SK-N-DZ (cell line): ENCODE measurements at regions not wholly inside any gene's neighbourhood (a gene's known extent, or its start where the extent isn't known, plus 50 kb on each side); places are given as distances from the start of the nearest gene placed in this dataset.

ENCODE experiments used
- DNase-seq: peaks from one replicate; pipeline ENCODE4 v3.0.0-alpha.2; 2015; ENCODE audit warnings: low spot score

DNA sequence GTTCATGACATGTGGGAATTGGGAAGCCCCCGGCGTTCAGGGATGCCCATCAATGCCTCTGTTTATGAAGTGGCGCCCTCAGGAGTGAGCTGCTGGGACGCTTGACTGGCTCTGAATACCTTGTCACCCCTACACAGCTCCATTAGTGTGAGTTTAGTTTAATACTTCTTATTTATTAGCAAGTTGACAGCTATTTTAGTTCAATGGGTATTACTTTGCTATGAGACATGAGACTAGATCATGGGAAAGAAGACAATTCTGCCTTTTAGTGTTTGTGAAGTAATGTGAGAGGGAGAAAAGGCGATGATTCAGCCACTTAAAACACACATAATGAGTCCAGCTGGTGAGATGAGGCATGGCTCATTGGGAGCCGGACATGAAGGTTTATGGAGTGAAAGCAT is 678.5 kb downstream of the NR2F2 start:
- DNase-seq, result no peak

DNA sequence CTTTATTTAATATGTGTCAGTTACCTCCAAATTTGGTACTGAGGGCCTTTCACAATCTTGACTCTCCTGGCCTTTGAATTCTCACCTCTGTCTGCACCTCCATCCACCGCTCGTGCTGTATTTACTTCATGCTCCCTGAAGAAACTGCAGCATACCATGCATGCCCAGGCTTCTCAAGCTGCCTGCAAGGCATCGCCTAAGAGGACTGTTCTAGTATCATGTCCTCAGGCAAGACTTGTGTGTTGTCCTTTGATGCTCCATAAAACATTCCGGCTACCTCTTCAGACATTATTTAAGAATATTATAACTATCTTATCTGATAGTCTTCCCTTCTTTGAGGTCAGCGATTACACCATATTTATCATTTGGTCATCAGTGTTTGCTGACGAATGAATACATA is 682.5 kb downstream of the NR2F2 start:
- DNase-seq, result no peak

DNA sequence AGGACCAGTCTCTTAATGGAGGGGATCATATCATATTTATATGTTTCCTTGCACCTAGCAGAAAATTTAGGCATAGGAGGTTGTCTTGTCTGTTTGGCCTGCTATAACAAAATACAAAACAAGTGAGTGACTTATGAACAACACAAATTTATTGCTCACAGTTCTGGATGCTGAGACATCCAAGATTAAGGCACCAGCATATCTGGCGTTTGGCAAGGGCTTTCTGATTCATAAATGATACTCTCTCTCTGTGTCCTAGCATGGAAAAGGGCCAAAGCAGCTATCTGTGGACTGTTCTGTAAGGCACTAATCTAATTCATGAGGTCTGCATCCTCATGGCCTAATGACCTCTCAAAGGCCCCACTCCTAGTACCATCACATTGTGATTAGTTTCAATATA is 683.0 kb downstream of the NR2F2 start:
- no peak for DNase-seq

DNA sequence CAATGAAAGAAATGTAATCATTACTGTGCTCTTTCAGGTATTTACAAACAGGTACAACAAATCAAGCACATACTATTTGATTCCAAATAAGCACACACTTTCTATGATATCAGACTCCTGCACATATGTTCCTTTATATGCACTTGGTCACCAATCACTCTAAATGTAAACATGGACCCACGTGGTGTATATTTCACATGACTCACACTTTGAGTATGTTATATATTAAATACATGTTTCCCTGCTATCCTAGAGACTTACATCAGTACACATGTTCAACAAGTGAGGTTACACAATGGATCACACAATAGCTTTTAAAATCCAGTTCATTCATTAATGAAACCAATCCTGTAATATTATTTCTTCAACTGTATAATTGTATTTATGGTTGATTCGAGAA is 683.5 kb downstream of the NR2F2 start:
- no peak for DNase-seq

DNA sequence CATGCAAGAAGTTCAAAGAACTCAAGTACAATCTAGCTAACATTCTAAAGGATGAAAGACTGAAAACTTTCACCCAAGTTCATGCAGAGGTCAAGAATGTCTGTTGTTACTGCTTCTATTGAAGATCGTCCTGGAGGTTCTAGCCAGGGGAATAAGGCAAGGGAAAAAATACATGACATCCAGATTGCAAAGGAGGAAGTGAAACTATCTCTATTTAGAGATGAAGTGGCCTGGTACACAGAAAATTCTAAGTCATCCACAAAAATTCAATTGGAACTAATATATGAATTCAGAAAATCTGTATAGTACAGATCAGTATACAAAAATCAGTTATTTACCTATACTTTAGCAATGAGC is 693.0 kb downstream of the NR2F2 start:
- no peak for DNase-seq

DNA sequence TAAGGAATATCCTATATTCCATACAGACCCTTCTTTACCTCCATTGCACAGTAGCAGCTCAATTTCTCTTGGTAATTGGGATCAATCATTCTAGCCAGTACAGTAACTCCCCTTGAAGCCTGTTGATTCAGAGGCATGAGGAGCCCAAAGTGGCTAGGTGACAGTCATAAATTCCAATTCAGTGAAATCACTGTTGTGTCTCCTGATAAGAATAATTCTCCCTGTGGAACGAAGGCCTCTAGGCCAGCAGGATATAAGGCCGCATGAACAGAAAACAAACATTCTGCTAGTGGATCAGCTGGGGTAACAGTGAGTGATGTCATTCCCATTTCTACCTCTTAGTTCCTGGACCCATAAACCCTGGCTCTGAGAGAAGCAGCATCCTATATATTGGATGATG is 696.3 kb downstream of the NR2F2 start:
- no peak for DNase-seq

DNA sequence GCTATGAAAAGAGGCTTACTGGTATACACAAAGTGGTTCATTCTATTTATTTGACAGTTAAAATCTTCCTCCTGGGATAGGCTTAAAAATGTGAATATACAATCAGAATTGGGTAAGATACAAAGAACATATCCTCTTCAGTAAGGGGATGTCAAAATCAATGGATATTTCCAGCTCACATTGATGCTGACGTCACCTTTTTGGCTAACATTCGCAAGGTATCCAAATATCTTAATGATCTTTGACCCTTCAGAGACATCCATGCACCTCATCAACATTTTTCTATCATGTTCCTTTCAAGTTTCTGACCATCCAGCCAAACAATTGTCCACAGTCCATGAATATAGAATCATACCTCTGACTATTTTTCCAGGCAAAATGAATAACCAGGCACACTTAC is 697.3 kb downstream of the NR2F2 start:
- no peak for DNase-seq

DNA sequence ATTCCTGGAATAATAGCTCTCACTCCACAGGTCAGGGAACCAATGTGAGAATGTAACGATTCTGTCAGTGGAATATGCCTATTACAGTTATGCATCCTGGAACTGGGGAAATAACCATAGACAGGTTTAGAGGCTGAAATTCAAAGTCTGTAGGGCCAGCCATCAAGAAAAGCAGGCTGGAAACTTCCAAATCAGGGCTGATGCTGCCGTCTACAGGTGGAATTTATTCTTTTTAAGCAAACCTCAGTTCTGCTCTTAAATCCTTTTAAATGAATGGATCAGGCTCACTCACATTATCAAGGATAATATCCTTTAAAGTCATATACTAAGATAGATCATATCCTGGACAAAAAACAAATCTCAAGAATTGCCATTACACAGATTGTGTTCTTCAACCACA is 699.8 kb downstream of the NR2F2 start:
- no peak for DNase-seq

DNA sequence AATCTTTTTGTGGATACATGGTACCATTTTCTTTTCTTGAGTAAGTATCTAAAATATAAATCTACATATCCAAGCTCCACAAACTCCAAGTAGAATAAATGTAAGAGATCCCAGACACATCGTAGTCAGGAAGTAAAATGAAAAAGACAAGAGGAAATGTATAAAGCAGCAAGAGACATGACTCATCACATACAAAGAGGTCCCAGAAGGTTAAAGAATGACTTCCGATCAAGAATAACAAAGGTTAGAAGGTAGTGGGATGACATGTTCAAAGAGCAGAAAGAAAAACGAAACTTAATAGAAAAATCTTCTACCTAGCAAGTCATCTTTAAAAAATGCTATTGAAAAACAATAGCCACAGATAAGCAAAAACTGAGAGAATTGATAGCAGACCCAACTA is 705.8 kb downstream of the NR2F2 start:
- DNase-seq, result no peak

DNA sequence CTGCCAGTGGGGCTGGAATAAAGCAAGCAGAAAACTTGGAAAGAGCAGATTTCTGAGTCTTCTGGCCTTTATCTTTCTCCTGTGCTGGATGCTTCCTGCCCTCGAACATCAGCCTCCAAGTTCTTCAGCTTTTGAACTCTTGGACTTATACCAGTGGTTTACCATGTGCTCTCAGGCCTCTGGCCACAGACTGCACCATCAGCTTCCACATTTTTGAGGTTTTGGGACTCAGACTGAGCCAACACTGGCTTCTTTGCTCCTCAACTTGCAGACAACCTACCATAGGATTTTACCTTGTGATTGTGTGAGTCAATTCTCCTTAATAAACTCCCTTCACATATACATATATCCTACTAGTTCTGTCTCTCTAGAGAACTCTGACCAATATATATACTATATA is 706.6 kb downstream of the NR2F2 start:
- no peak for DNase-seq

DNA sequence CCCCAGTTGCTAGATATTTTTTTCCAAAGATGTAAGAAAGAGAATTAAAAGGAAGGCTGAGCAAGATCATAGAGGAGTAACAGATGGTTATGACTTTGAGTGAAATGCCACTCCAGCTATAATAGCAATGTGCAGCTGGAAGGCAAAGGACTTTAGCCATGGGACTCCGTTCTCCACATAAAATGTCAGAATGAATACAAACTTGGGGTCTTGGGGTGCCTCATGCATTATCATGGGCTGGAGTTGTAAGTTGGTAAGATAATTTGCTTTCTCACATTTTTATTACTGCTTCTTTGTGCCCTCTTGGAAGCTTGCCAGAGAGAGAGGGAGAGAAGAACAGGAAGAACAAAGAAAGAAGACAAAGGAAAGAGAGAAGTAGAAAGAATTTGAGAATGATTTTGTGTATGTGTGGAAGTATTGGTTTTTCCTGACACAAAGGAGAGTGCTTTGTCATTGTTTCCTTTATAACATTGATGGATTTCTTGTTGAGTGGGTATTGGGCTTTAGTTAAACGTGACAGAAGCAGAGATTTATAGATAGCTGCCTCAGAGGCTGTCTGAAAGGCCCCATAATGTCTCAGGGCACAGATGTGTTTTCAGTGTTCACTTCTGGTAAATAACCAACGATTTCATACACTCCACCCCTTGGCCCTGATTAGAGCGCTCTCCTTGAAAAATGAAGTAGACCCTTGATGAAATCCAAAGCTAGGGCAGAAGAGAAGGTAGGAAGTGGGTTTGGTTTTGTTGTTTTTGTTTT is 715.3 kb downstream of the NR2F2 start:
- no peak for DNase-seq

DNA sequence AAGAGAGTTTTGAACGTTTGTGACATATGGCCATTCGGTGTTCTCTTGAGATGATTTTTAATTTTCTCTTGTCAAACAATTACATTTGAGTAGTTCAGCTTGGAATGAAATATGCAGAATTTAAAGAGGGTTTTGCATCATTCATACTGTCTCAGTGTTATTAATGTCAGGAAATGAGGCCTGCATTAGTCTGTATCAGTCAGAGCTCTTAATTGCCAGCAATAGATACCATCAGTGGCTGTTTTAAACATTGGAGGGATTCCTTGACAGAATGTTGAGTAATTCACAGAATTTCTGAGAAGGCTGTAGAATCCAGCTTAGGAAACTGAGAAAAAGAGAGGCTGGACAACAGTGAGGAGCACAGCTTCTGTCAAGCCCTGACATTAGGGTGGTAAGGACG is 722.0 kb downstream of the NR2F2 start:
- no peak for DNase-seq

DNA sequence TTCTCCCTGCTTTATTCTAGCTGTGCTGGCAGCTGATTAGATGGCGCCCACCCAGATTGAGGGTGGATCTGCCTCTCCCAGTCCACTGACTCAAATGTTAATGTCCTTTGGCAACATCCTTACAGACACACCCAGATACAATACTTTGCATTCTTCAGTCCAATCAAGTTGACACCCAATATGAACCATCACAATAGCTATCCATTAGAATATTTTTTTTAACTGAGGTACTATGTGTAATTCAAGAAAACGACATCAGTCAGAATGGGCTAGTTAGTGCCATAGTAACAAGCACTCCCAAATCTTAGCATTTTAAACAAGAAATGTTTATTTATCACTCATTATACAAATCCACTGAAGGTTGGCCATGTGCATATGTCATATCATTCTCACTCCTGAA is 723.1 kb downstream of the NR2F2 start:
- DNase-seq, result no peak

DNA sequence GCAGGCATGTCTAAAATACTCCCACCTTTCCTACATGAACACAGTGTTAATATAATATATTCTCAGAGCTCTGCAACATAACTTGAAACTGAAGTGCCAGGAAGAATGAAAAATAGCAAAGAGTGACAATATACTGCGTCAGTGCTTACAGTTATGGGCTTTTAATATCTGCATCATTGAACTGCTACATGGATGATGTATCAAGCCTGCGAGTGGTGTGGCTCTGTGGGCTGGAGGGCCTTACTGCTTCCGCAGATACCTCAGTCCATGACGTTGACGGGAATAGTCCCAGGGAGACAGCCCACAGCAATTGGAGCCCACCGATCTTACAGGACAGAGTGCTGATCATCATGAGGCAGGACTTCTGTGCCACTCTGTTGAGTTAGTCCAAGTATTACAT is 727.0 kb downstream of the NR2F2 start:
- no peak for DNase-seq

DNA sequence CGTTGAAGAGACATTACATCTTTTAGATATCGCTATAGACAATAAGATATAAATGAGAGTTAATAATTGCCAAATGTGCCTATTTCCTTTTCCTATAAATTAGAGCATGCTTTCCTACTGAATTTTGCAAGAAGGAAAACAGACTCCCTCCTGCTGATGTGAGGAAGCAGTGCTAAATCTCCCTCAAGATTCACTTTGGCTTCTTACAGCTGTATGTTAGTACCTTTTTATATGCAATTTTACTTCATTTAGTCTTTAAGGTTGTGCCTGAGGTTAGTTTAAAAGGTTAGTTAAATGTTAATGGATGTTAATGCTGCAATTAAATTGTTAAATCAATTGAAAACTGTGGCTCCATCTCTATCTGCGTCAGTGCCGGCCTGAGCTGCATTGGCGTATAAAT is 728.8 kb downstream of the NR2F2 start:
- DNase-seq, result no peak

DNA sequence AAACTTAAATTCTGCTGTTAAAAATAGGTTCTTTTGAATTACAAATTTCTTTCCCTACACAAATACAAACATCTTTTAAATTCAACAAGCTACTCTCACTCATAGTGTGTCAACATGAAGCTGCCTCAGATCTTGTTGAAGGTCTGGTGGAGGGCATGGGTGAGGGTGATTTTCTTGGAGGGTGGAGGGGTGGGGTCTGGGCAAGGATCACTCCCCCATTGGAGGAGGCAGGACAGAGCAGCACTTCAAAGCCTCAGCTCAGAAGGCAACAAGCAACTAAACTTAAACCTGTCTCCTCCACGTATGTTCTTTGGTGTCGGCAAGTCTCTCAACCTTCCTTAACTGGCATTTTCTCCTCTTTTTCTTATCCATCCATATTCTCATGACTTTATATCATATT is 730.9 kb downstream of the NR2F2 start:
- no peak for DNase-seq

DNA sequence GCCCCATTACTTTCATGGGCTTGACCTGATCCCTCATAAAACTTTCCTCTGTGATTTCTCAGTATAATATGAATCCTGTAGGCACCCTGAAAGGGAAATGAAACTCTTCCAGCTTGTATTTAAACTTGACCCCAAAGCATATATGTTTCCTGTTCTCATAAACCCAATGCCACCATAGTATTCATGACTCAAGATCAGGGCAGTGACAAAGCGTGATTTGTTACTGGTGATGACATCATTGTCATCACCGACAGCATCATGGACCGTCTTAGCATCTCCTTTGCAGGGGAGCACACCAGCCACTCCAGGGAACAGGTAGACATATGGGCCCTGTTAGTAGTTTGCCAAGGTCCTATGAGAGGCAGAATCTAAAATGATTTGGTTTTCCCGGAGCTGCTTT is 741.2 kb downstream of the NR2F2 start:
- no peak for DNase-seq

DNA sequence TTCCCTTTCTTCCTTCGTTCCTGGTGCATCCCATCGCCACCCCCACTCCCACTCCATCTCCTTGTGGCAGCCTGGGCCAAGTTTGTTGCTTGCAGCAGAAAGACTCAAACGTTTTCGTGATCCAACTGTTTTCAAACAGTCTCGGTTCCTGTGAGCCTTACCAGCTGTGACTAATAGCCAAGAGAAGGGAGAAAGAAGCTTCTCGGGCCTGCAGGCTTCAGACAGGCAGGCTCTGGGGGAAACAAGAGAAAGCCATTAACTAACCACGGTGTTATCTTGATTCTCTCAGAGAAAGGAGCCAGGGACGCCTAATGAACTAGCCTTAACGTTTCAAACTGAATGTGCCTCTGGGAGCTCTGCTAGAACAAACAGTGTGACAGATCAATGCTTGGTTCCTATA is 742.0 kb downstream of the NR2F2 start:
- no peak for DNase-seq

DNA sequence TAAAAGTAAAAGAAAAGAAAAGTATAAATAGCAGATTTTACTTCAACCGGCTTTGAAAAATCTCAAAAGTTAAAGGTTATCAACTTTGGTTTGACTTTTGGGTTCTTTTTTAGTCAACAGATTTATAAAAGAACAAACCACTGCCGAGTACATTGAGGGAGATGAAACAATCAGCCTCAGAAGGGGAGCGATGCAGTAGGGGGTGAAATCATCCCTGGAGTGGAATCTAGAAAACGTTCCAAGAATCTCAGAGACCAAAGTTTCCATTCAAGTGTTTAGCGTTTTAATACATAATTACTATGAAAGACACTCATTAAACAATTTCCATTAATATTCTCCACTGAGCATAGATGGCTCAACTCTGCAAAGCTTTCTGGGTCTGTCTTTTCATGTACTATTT is 745.5 kb downstream of the NR2F2 start:
- DNase-seq, result no peak

DNA sequence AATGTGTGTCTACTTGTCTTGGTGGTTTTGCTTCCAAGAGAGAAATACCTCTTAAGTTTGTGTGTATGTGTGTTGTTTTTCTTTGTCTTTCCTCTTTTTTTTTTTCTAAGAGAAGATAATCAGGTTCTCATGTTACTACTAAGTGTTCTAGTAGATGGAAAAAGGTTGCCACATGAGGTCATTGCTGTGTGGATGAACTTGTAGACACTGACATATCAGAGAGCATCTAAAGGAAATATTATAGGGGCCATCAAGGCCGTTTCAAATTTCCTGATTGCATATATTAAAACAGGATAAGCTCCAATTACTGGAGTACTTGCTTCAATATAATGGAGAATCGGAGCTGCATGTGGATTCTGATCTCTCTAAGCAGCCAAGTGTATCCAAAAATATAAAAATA is 747.5 kb downstream of the NR2F2 start:
- DNase-seq, result no peak

DNA sequence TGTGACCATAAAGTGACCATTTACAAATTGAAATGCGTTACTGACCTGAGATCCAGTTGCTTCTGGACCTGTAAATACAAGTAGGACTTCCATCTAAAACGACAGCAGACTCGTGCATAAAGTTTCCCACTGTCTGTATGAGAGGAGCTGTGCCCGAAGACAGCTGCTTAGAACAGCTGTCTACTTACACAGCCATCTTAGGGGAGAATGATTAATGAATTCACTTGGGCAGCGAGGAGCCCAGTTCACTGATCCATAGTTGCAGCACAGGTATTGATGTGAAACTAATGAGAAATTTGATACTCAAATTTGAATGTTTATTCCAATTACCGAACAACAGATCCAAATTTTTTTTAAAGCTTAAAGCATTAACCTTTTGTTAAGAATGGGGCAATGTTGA is 748.1 kb downstream of the NR2F2 start:
- DNase-seq, result no peak

DNA sequence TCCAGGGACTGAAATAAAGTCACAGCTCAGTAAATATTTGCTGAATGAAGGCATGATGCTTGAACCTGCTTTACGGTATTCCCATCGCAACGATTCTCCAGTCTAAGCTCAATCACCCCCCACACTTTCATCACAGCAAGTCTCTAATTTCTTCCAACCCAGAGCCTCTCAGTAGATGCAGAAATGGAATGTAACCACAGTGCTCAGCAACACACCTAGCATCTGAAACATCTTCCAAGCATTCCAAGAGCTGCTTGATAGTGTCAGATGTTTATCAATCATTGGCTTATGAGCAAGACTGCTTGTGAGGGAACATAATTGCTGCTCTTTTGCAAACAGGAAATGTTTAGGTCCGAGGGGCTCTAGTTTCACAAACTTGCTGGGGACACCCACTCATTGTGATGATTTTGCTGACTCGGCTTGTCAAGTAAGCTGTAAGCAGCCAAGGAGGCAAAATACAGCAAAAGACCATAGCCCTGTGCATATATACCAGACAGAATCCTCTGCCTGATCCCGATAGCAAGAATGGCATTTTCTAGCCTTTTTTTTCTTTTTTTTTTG is 751.2 kb downstream of the NR2F2 start:
- no peak for DNase-seq

DNA sequence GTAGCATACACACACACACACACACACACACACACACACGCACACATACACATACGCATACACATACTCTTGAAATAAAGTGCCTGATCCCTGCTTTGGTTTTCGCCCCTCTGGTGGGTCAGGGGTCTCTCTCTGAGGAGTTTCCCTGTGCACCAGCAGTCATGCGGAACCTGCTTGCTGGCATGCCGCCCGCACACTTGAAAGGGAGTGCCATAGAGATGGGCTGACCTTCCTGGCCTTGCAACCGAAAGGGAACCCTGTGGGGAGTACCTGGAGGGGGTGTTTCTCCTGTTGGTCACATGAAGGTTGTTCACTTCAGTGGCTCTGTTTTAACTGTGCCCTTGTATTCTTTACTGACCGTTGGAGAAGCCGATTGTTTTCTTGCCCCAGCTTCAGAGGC is 752.3 kb downstream of the NR2F2 start:
- DNase-seq, result no peak

DNA sequence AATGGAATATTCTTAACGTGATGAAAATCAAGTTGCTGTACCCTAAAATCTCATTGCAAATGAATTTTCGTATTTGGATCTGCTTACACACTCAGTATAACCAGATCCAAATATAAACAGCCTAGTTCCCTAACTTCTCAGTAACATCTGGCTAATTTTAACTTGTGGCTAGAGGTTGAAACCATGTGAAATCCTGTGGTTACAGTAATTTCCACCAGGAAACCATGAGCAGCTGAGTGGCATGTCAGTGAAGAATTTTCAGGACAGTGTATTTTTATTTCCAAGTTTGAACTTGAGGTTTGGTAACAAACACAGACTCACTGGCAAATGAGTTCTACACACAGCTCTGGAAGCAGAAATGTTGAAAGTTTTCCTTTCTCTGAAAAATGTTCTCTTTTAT is 754.1 kb downstream of the NR2F2 start:
- DNase-seq, result no peak
